Erythroblast (primary cell): ENCODE measurements at regions not wholly inside any gene's neighbourhood (a gene's known extent, or its start where the extent isn't known, plus 50 kb on each side); places are given as distances from the start of the nearest gene placed in this dataset.

Experiments used
- GATA1 ChIP-seq: IDR thresholded peaks from 2 replicates; pipeline ENCODE4 v1.6.1; 2011; ENCODE audit warnings: low read depth, mild to moderate bottlenecking, control low read depth, low read length, moderate library complexity
- POLR2A ChIP-seq: IDR thresholded peaks from 2 replicates; pipeline ENCODE4 v1.6.1; 2011; ENCODE audit warnings: mild to moderate bottlenecking, low read length

GRCh38 chr18:1458547-1458946, 553.9 kb downstream of the ADCYAP1 start:
- no peak for TF ChIP-seq POLR2A
- TF ChIP-seq GATA1, result no peak
